Ovary (tissue), 7 donors: ENCODE measurements at regions not wholly inside any gene's neighbourhood (a gene's known extent, or its start where the extent isn't known, plus 50 kb on each side); places are given as distances from the start of the nearest gene placed in this dataset.
"Not testable (repeated sequence)": the region's sequence is repeated elsewhere in the genome, so short reads cannot be mapped to it uniquely, and the experiment has no call there.

Experiments
- DNase-seq, 5 donors: peaks; one replicate each; pipeline ENCODE4 v3.0.0-alpha.2; 2019 to 2020
- H3K27ac ChIP-seq, 2 donors: fragments of 200-600 bp; one replicate each; pipeline versions ENCODE4 v1.5.1 to v1.8.0; 2019 to 2022
- H3K27me3 ChIP-seq: fragments of 200-600 bp; one replicate; pipeline ENCODE4 v1.8.0; 2022
- H3K36me3 ChIP-seq: fragments of 200-600 bp; sonication (generic); one replicate; pipeline ENCODE4 v1.5.1; 2019
- H3K4me1 ChIP-seq: one replicate; pipeline ENCODE4 v1.8.1; 2013; ENCODE audit warnings: mild to moderate bottlenecking, moderate library complexity; ENCODE audit not compliant: insufficient read depth
- H3K4me3 ChIP-seq: fragments of 200-600 bp; sonication (generic); one replicate; pipeline ENCODE4 v1.5.1; 2017
- H3K9me3 ChIP-seq, 2 donors: fragments of 200-600 bp in 1 of 2; sonication (generic) in 1 of 2; one replicate each; pipeline versions ENCODE4 v1.5.1 to v1.8.1; 2013 to 2019; ENCODE audit warnings: mild to moderate bottlenecking in 1 of 2, moderate library complexity in 1 of 2
- EP300 ChIP-seq: sonication (generic); formaldehyde crosslinking; IDR thresholded peaks from one replicate; pipeline ENCODE4 v1.6.1; 2017; ENCODE audit warnings: antibody characterized with exemption
- POLR2A ChIP-seq: fragments of 450-650 bp; IDR thresholded peaks from one replicate; pipeline ENCODE4 v1.6.1; 2017; ENCODE audit warnings: antibody characterized with exemption, mild to moderate bottlenecking, moderate library complexity
- WGBS, 3 donors: extraction: QIAGEN DNeasy Blood & Tissue Kit in 1 of 3; methylation state at CpG; one replicate each; pipeline versions ENCODE4 v1.1.5 to v1.1.7; 2013 to 2017; 5-methylcytosine and 5-hydroxymethylcytosine counted together
- intact Hi-C, 4 donors: fragments of 100-400 bp; cut with DNase I; formaldehyde crosslinking; loops; one replicate each; pipeline versions ENCODE4 v1.11.0 to v1.15.1; 2022 to 2023
- TF ChIP-seq, protein P1 (sequence below), 3 donors: fragments of 450-650 bp in 2 of 3; fragments of 200-600 bp in 1 of 3; IDR thresholded peaks; one replicate each; pipeline versions ENCODE4 v1.5.1 to v1.8.0; 2016 to 2022; ENCODE audit warnings: antibody characterized with exemption in 3 of 3, mild to moderate bottlenecking in 1 of 3
- donor health status: DM: no; HTN: no; CAD: no; lungs with moderate emphysema.
- donor health status: DM: no; HTN: no; CAD: no.
- donor health status: Bipolar disorder and iron deficiency.
- donor health status: DM: no; HTN: no; CAD: no.
- donor health status: DM: yes; HTN: yes; CAD: no.

DNA sequence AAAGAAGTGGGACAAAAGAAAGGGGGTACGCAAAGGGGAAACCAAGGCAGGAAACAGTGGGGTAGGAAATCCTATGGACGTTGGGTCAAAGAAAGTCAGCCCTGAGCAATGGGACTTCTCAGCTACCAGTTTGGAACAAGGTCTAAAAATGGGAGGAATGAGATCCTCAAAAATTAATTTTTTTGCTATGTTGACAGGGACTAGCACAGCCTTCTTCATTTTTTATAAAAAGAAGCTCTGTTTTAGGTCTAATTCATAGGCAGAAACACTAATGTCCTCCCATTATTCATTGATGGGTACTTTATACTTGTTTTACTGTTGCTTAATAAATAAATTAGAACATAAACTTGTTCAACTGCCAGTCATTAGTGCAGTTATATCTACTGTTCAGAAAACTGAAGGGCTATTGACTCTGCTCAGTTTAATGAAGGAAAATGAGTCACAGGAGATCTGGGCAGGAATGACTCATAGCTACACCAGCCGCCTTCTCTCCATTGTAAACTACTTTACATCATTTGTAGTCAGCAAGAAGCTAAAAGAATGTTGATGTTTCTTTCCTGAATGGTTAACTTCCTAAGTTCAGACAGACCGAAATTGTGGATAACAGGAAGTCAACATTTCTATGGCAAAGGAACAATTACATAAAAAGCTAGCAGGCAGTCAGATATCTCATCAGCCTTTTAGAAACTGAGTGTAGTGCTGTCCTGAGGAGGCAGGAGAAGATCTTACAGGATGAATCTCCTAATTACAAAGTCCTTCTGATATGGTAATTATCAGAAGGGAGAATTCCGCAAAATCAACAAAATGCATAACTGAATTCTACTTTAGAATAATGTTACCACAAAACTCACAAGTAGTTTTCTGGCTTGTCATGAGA, 356.4 kb upstream of the PKN2 start:
- DNase-seq, result peak in 2 of 5 donors; percentile 12 to 41

DNA sequence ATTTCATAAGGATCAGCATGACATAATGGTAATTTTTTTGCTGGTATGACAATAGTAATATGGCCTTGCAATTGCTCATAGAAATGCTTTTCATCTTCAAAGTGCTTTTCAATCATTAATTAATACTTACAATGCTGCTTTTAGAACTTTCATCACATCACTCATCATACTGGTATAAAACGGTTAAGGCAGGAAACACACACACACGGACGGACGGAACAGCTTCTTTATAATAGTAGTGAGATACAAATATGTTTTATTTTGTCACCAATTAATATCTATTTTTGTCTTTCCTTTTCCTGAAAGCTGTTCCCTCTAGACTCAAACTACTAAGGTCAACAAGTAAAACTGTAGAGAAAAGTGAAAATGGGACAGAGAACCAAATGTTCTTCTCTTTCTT, 353.9 kb upstream of the PKN2 start:
- H3K9me3 ChIP-seq, result no peaks in the 10 kb centered on the region
- no peak overlapping the region for H3K27ac ChIP-seq
- intact Hi-C loops, result no loop called here
- no peak overlapping the region for H3K4me3 ChIP-seq
- no peak for DNase-seq
- peaks cover 1% of the 10 kb centered on the region for H3K4me1 ChIP-seq
- WGBS, 3 donors, result 62 to 73% (median 62%) methylated on average over 4 of the region's 4 CpGs
- H3K27me3 ChIP-seq, result no peaks in the 10 kb centered on the region
- no peaks in the 10 kb centered on the region for H3K36me3 ChIP-seq
- TF ChIP-seq EP300 (no peak), POLR2A (no peak)
- TF ChIP-seq, protein P1, sequence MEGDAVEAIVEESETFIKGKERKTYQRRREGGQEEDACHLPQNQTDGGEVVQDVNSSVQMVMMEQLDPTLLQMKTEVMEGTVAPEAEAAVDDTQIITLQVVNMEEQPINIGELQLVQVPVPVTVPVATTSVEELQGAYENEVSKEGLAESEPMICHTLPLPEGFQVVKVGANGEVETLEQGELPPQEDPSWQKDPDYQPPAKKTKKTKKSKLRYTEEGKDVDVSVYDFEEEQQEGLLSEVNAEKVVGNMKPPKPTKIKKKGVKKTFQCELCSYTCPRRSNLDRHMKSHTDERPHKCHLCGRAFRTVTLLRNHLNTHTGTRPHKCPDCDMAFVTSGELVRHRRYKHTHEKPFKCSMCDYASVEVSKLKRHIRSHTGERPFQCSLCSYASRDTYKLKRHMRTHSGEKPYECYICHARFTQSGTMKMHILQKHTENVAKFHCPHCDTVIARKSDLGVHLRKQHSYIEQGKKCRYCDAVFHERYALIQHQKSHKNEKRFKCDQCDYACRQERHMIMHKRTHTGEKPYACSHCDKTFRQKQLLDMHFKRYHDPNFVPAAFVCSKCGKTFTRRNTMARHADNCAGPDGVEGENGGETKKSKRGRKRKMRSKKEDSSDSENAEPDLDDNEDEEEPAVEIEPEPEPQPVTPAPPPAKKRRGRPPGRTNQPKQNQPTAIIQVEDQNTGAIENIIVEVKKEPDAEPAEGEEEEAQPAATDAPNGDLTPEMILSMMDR (IDR thresholded peaks at IDR 0.05), result no peak

More for the DNA sequence above, 356.4 kb upstream of the PKN2 start:
- Histone ChIP-seq H3K4me1 (peaks cover 1% of the 10 kb centered on the region), H3K36me3 (no peaks in the 10 kb centered on the region), H3K4me3 (no peak overlapping the region), H3K27me3 (no peaks in the 10 kb centered on the region), H3K27ac (peak overlapping the region in 1 of 2 donors; percentile 40), H3K9me3 (no peaks in the 10 kb centered on the region)
- 47 to 52% (median 49%) methylated on average over 5 of the region's 5 CpGs for WGBS, 3 donors
- intact Hi-C loops, result no loop called here
- TF ChIP-seq, protein P1 (IDR thresholded peaks at IDR 0.05), result no peak
- TF ChIP-seq EP300, result no peak
- no peak for TF ChIP-seq POLR2A

DNA sequence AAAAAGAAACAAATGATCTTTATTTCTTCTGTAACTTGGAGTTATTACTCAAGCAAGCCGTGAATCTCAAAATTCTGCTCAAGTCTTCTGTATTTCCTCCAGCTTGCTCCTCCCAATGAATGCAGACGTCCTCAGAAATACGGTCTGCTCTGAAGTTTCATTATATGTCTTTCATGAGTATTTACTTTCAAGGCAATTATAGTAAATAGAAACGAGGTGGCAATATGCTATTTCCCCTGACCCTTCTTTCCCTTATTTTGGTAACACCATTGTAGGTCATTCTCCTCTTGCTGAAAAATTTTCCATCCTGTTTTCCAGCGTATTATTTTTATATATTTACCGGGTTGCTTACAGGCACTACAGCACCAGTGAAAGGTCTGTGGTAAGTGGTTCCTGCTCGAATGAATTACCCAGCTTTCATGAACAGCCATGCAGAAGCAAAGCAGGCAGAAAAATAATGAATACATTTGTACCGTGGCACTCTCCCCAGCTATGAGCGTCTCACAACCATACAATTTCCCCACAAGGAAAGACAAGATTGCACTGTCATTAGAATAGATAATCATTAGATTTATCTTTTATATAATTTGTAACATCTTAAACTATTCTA, 350.9 kb upstream of the PKN2 start:
- H3K36me3 ChIP-seq, result no peaks in the 10 kb centered on the region
- WGBS, 3 donors, result 62 to 72% (median 68%) methylated on average over 9 of the region's 9 CpGs
- TF ChIP-seq, protein P1 (IDR thresholded peaks at IDR 0.05), result no peak
- TF ChIP-seq EP300 (no peak), POLR2A (no peak)
- peaks cover 1% of the 10 kb centered on the region for H3K4me1 ChIP-seq
- no peak overlapping the region for H3K27ac ChIP-seq
- no peaks in the 10 kb centered on the region for H3K9me3 ChIP-seq
- H3K27me3 ChIP-seq, result no peaks in the 10 kb centered on the region
- intact Hi-C loops, result no loop called here
- no peak overlapping the region for H3K4me3 ChIP-seq
- no peak for DNase-seq

DNA sequence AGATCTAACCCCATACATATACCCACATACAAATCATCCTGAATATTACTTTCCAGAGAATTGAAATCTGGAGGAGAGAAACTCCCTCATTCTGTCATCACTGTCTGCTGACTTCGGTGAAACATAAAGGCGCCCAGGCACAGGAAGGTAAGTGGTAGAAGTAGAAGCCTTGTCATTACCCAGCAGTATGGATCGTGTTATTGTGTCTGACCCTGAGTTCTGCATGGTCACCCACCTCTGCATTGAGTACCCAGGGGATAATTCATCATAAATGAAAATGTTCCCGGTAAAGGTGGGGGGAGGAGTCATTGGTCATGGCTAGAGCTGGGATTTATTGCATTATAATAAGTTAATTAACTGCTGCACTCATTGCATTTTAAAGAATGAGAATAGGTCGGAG, 342.6 kb upstream of the PKN2 start:
- Histone ChIP-seq H3K4me3 (no peak overlapping the region), H3K4me1 (no peaks in the 10 kb centered on the region), H3K9me3 (no peaks in the 10 kb centered on the region), H3K27me3 (no peaks in the 10 kb centered on the region), H3K27ac (no peak overlapping the region), H3K36me3 (no peaks in the 10 kb centered on the region)
- 90 to 93% (median 91%) methylated on average over 5 of the region's 5 CpGs for WGBS, 3 donors
- DNase-seq, result no peak
- no peak for TF ChIP-seq POLR2A
- intact Hi-C loops, result no loop called here

DNA sequence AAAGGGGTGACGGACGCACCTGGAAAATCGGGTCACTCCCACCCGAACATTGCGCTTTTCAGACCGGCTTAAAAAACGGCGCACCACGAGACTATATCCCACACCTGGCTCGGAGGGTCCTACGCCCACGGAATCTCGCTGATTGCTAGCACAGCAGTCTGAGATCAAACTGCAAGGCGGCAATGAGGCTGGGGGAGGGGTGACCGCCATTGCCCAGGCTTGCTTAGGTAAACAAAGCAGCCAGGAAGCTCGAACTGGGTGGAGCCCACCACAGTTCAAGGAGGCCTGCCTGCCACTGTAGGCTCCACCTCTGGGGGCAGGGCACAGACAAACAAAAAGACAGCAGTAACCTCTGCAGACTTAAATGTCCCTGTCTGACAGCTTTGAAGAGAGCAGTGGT, 342.0 kb upstream of the PKN2 start:
- WGBS, 3 donors, result 79 to 93% (median 89%) methylated on average over 8 to 16 of the region's 16 CpGs
- H3K36me3 ChIP-seq, DNase-seq, H3K4me3 ChIP-seq, intact Hi-C loops, H3K27me3 ChIP-seq, H3K9me3 ChIP-seq, H3K4me1 ChIP-seq, H3K27ac ChIP-seq: not testable (repeated sequence)
